ENCODE measurements at regions not wholly inside any gene's neighbourhood (a gene's known extent, or its start where the extent isn't known, plus 50 kb on each side); places are given as distances from the start of the nearest gene placed in this dataset.

GRCh38 chrX:1910207-1910470 lies 295.3 kb downstream of the ASMT start:
- Histone ChIP-seq H4K8ac (ENCODE audit: extremely low read depth, insufficient read depth, low read length) (no peak overlapping the region), H4K20me1 (replicated peaks in 1 of 2; ENCODE audit: control insufficient read depth in 1 of 2, insufficient read depth in 2 of 2, low read length in 2 of 2) (no peaks in the 10 kb centered on the region), H2BK120ac (replicated peaks; ENCODE audit: low read depth, low read length) (no peak overlapping the region), H3K27ac (ENCODE audit: low read depth, low read length) (no peak overlapping the region), H4K5ac (ENCODE audit: insufficient read length, low read depth, low read length) (no peak overlapping the region), H2BK15ac (ENCODE audit: low read length) (no peak overlapping the region), H3K79me2 (ENCODE audit: control insufficient read depth in 1 of 2, insufficient read depth in 2 of 2, low read length in 2 of 2) (no peaks in the 10 kb centered on the region), H3K9ac (replicated peaks in 1 of 4; ENCODE audit: extremely low read depth in 1 of 4, low read depth in 3 of 4, low read length in 3 of 4) (no peak overlapping the region), H3K23me2 (ENCODE audit: low read depth, low read length) (peaks cover 2% of the 10 kb centered on the region; the same call in 1 of the 2 replicates), H3K9me3 (ENCODE audit: insufficient read depth in 2 of 2, low read depth in 1 of 2, low read length in 1 of 2) (no peaks in the 10 kb centered on the region), H3K79me1 (ENCODE audit: low read depth, low read length) (no peaks in the 10 kb centered on the region), H4K91ac (replicated peaks; ENCODE audit: insufficient read length, low read length) (no peak overlapping the region), H2BK12ac (ENCODE audit: low read depth, low read length) (peak overlapping the region; percentile 39; the same call in 1 of the 2 replicates), H2AK5ac (ENCODE audit: low read depth, low read length) (no peak overlapping the region), H3K18ac (ENCODE audit: extremely low read depth, low read length) (no peak overlapping the region), H2BK20ac (ENCODE audit: low read length) (no peak overlapping the region), H3K27me3 (replicated peaks in 1 of 4; ENCODE audit: control insufficient read depth in 3 of 4, extremely low read depth in 1 of 4, insufficient read depth in 3 of 4, low read length in 3 of 4) (no peaks in the 10 kb centered on the region), H3K4me1 (replicated peaks in 1 of 4; ENCODE audit: control insufficient read depth in 3 of 4, insufficient read depth in 4 of 4, low read length in 3 of 4) (peaks cover 0 to 6% (median 4%) of the 10 kb centered on the region in 4 experiments; a peak in 6 of 7 replicates), H3K14ac (ENCODE audit: insufficient read length) (no peak overlapping the region), H3K4me2 (ENCODE audit: insufficient read depth in 1 of 2, low read depth in 2 of 2, low read length in 2 of 2) (no peak overlapping the region), H3K56ac (replicated peaks; ENCODE audit: insufficient read length, low read depth, low read length) (no peak overlapping the region), H3K36me3 (ENCODE audit: control insufficient read depth in 2 of 4, insufficient read depth in 4 of 4, low read length in 3 of 4) (no peaks in the 10 kb centered on the region), H2AFZ (ENCODE audit: low read length) (no peak overlapping the region), H3K23ac (ENCODE audit: insufficient read length) (no peak overlapping the region), H2BK5ac (ENCODE audit: low read depth, low read length) (peak overlapping the region; percentile 16; the same call in 1 of the 2 replicates), H3K4ac (replicated peaks; ENCODE audit: insufficient read length, low read depth, low read length) (no peak overlapping the region), H3K4me3 (ENCODE audit: extremely low read depth in 1 of 4, insufficient read depth in 2 of 4, low read depth in 3 of 4, low read length in 4 of 4) (no peak overlapping the region)
- POLR2A ChIA-PET (ENCODE audit: partially characterized antibody) = no interaction called here
- no peak for DNase-seq (ENCODE audit: low read depth in 1 of 2, low spot score in 2 of 2)
- WGBS, 2 experiments (ENCODE audit: extremely low coverage in 1 of 2, insufficient coverage in 1 of 2, insufficient read length in 1 of 2, insufficient replicate concordance in 2 of 2, low coverage in 1 of 2, low lambda C conversion rate in 2 of 2, missing lambda C conversion rate in 1 of 2) = 10 to 33% methylated on average over 2 of the region's 2 CpGs
- FAIRE-seq = no peak
- CTCF ChIA-PET (ENCODE audit: partially characterized antibody) = no interaction called here
- TF ChIP-seq YY1 (IDR thresholded peaks at IDR 0.05; ENCODE audit: low read depth, low read length) (no peak), KDM1A (IDR thresholded peaks at IDR 0.05; ENCODE audit: borderline replicate concordance, low read length) (no peak), CBX5 (IDR thresholded peaks at IDR 0.05; ENCODE audit: low read depth, low read length) (no peak), SUZ12 (IDR thresholded peaks at IDR 0.05; ENCODE audit: low read length) (no peak)

Data from H1 (cell line).